ENCODE measurements at regions not wholly inside any gene's neighbourhood (a gene's known extent, or its start where the extent isn't known, plus 50 kb on each side); places are given as distances from the start of the nearest gene placed in this dataset.

GRCh38 chr22:47570300-47570685 lies 807.8 kb downstream of the TBC1D22A start:
- H3K4me3 ChIP-seq (ENCODE audit: insufficient read depth, low read length, poor library complexity, severe bottlenecking): no peak overlapping the region
- no peaks in the 10 kb centered on the region for H3F3A ChIP-seq (ENCODE audit: insufficient read depth)
- H3K27ac ChIP-seq (ENCODE audit: low read depth, low read length): no peak overlapping the region
- TF ChIP-seq EZH2phosphoT487 (conservative IDR thresholded peaks at IDR 0.05; ENCODE audit: low read length): no peak
- H4K20me1 ChIP-seq (ENCODE audit: low read depth, low read length): no peaks in the 10 kb centered on the region
- no peaks in the 10 kb centered on the region for H3K79me2 ChIP-seq (ENCODE audit: insufficient read depth, low read length)
- no peak overlapping the region for H3K9ac ChIP-seq (ENCODE audit: low read length)
- no peaks in the 10 kb centered on the region for H3K9me2 ChIP-seq (replicated peaks; ENCODE audit: insufficient read depth, low read length)
- no peak overlapping the region for H2AFZ ChIP-seq (ENCODE audit: low read depth, low read length, severe bottlenecking)
- H3K4me2 ChIP-seq (ENCODE audit: low read depth, low read length, poor library complexity, severe bottlenecking): no peak overlapping the region
- no peaks in the 10 kb centered on the region for H3K9me3 ChIP-seq (ENCODE audit: insufficient read depth, low read length)
- H3K36me3 ChIP-seq (ENCODE audit: low read length): no peaks in the 10 kb centered on the region
- H3K27me3 ChIP-seq (ENCODE audit: low read length): no peaks in the 10 kb centered on the region

GRCh38 chr22:47569389-47570299 lies 807.2 kb downstream of the TBC1D22A start:
- H3K9me3 ChIP-seq (ENCODE audit: insufficient read depth, low read length): no peaks in the 10 kb centered on the region
- no peaks in the 10 kb centered on the region for H3K79me2 ChIP-seq (ENCODE audit: insufficient read depth, low read length)
- H3K36me3 ChIP-seq (ENCODE audit: low read length): no peaks in the 10 kb centered on the region
- H3K9me2 ChIP-seq (replicated peaks; ENCODE audit: insufficient read depth, low read length): no peaks in the 10 kb centered on the region
- no peak overlapping the region for H3K4me2 ChIP-seq (ENCODE audit: low read depth, low read length, poor library complexity, severe bottlenecking)
- no peaks in the 10 kb centered on the region for H4K20me1 ChIP-seq (ENCODE audit: low read depth, low read length)
- no peaks in the 10 kb centered on the region for H3F3A ChIP-seq (ENCODE audit: insufficient read depth)
- H3K4me3 ChIP-seq (ENCODE audit: insufficient read depth, low read length, poor library complexity, severe bottlenecking): no peak overlapping the region
- H2AFZ ChIP-seq (ENCODE audit: low read depth, low read length, severe bottlenecking): no peak overlapping the region
- no peaks in the 10 kb centered on the region for H3K27me3 ChIP-seq (ENCODE audit: low read length)
- no peak overlapping the region for H3K27ac ChIP-seq (ENCODE audit: low read depth, low read length)
- TF ChIP-seq EZH2phosphoT487 (conservative IDR thresholded peaks at IDR 0.05; ENCODE audit: low read length) (no peak), CTCF (IDR thresholded peaks at IDR 0.05; ENCODE audit: insufficient read depth, low read length, poor library complexity, severe bottlenecking) (no peak)
- H3K9ac ChIP-seq (ENCODE audit: low read length): no peak overlapping the region

- Histone ChIP-seq H3K9ac (ENCODE audit: low read length) (no peak overlapping the region), H3F3A (ENCODE audit: insufficient read depth) (no peaks in the 10 kb centered on the region), H3K4me3 (ENCODE audit: insufficient read depth, low read length, poor library complexity, severe bottlenecking) (no peak overlapping the region), H3K79me2 (ENCODE audit: insufficient read depth, low read length) (no peaks in the 10 kb centered on the region), H2AFZ (ENCODE audit: low read depth, low read length, severe bottlenecking) (no peak overlapping the region), H3K27ac (ENCODE audit: low read depth, low read length) (no peak overlapping the region), H3K36me3 (ENCODE audit: low read length) (no peaks in the 10 kb centered on the region), H4K20me1 (ENCODE audit: low read depth, low read length) (no peaks in the 10 kb centered on the region), H3K9me2 (replicated peaks; ENCODE audit: insufficient read depth, low read length) (no peaks in the 10 kb centered on the region), H3K9me3 (ENCODE audit: insufficient read depth, low read length) (no peaks in the 10 kb centered on the region), H3K27me3 (ENCODE audit: low read length) (no peaks in the 10 kb centered on the region), H3K4me2 (ENCODE audit: low read depth, low read length, poor library complexity, severe bottlenecking) (no peak overlapping the region)
- no peak for TF ChIP-seq CTCF (IDR thresholded peaks at IDR 0.05; ENCODE audit: insufficient read depth, low read length, poor library complexity, severe bottlenecking)
- no peak for TF ChIP-seq EZH2phosphoT487 (conservative IDR thresholded peaks at IDR 0.05; ENCODE audit: low read length)
Observed at GRCh38 chr22:47568700-47569099, 806.2 kb downstream of the TBC1D22A start.
